ENCODE measurements at regions not wholly inside any gene's neighbourhood (a gene's known extent, or its start where the extent isn't known, plus 50 kb on each side); places are given as distances from the start of the nearest gene placed in this dataset.

DNA sequence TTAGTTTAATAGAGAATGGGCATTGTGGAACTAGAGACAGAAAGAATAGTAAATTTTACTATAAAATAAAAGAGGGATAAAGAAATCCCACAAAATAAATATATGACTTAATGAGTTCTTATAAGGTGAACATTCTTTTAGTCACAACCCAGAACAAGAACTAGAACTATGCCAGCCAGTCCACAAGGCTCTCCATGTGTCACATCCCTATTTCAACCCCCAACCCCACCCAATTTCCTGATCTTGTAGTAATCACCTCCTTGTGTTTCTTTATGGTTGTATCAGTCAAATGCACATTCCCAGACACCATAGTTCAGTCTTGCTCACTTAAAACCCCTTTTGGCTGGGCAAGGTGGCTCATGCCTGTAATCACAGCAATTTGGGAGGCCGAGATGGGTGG, 662.3 kb upstream of the CAMK1G start:
- DNase-seq, result no peak

DNA sequence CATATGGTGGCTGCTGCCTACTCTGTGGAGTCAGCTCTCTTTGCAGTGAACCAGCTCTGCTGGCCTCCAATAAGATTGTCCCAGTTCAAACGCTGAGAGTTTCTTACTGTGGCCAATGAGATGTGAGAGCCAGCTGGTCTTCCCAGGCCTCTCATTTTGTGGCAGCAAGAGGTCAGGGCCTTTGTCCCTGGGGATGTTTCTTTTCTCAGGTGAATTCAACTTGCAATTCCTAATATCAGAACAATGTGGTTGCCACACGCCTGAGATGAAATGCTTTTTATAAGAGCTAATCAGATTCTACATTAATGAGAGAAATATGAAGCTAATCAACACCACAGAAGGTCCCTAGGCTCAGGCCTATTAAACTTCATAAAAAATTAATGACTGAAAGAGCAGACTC, 660.1 kb upstream of the CAMK1G start:
- DNase-seq, result no peak

DNA sequence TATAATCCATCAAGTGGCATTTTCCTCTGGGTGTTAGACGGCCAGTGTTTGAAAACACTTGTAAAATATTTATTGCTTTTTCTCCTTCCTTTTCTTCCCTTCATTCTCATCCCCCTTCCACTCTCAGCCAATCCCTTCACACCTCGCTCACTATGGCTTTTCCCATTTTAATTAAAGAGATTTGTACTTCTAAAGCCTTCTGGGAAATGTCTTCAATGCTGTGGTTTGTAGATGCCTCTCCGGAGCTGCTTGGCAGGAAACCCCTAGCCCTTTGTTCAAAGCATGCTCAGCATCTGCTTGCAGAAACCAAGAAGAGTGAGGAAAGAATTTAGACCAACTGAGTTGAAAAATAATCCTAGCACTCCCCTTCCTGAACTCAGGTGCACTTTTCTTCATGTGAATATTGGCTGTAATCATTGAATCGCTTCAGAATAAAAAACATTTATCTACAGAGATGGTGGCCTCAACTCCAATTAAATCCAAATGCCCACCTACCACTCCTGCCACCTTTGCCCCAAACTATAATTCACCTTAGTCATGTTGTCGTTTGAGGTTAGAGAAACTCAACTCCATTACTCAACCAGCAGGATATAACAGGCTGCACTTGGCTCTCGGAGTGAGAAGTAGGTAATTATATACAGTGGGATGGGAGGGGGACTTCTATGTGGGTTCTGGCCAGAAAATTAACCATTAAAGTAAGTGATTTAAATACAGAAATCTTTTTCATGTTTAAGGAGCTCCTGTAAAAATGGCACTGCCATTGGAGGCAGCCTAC, 659.4 kb upstream of the CAMK1G start:
- DNase-seq, result no peak

DNA sequence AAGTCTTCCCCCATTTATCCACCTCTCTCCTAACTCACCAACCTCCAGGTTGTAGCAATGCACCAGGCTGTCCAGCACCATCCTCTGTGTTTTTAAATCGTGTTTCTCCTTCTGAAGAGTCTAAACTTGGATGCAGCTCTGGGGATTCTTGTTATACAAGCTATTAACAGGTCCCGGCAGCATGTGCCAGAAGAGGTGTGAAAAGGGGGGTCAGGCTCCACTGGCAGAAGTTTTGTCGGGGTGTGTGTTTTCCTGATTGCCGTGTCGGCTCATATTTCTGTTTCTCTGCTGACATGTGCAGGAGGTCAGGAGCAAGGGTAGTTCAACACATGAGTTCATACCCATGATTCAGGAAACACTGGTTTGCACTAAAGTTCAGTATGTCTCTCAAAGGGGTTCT, 658.6 kb upstream of the CAMK1G start:
- no peak for DNase-seq

DNA sequence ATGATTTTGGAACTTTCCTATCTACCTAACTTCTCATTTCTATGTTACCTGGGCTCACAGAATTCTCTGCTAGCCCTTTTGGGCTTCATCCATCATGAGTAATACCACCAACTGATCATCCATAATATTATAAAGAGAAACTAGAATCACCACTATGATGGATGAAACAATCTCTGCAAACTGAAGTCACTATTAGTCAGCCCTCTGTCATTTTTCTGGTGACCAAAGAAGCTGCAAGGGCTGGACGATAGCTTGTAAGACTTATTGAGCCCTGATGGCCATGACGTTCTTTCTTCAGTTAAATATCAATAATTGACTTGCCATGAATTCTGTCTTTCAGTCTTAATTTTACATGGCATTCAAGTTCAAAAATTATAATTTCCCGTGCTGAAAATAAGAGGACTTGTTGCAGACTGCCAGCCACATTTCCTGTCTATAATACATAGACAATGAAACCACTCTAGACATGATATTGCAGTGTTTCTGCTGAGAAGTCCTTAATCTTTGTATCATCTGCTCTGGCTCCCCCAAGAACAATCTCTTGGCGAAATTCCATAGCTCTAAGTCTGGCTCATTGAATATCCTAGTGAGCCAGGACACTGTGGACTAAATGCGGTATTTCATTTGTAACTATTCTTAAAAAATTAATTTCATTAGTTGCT, 655.0 kb upstream of the CAMK1G start:
- DNase-seq, result no peak

DNA sequence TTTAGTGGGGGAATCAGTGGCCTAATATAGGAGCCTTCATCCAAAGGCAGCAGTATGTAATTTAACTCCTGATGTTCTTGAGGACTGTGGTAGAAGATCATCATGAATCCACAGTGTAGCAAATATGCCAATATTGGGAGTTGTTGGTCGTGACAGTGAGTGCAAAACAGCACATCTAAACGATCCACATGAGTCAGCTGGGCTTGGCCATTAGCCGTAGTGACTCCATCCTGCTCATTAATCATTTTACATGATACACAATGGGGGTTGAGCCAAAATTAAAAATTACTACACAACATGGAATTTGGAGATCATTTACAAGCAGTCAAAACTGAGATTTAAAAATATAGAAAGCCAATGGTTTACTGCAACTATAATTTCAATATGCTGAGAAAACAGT, 653.9 kb upstream of the CAMK1G start:
- DNase-seq, result no peak

DNA sequence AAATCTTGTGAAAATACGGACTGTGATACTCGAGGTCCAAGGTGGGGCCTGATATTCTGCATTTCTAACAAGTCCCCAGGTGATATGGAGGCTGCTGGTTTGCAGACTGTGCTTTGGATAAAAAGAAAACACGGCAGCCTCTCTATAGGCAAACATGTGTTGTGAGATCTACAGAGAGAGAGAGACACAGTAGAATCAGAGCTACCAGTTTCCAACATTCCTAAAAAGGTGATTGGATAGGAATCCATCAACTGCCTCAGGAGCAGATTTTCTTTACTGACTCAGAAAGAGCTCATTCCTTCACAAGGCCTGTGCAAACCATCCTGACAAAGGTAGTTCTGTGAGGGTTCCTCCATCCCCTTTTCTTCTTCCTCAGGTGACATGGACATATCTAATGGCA, 651.6 kb upstream of the CAMK1G start:
- DNase-seq, result no peak

DNA sequence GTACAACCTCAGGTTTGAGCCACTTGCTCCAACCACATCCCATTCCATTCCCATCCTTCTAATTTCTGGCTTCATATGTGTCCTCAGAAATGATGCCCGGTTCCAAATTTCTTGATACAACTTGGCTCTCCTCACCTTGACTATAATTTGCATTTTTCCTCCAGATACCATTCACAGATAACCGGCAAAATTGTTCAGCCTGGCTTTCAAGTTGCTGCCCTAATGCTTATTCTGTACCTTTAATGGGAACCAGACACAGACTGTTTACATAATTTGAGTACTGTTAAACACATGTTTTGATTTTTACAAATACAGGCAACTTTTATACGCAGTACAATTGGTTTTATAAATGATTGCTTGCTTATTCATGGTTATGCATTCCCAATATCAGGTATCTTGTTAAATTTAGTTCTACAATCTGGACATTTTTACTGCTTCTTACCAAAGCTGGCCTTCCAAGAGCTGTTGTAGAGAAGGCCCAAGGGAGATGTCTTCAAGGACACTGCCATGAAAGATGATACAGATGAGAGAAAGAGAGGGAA, 649.5 kb upstream of the CAMK1G start:
- DNase-seq, result no peak

DNA sequence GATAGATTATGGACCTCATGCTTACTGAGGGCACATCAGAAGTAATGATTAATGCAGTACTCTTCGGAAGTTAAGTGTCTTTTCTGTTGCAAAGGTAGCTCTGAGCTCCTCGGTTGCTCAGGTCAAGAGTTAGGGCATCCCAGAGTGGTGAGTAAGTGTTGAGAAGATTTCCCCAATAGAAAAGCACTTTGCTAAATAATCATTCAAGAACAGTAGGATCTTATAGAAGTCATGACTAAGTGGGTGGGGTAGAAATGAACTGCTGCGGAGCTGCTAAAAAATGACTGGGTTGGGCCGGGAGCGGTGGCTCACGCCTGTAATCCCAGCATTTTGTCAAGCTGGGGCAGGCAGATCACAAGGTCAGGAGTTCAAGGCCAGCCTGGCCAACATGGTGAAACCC, 648.6 kb upstream of the CAMK1G start:
- DNase-seq, result no peak

DNA sequence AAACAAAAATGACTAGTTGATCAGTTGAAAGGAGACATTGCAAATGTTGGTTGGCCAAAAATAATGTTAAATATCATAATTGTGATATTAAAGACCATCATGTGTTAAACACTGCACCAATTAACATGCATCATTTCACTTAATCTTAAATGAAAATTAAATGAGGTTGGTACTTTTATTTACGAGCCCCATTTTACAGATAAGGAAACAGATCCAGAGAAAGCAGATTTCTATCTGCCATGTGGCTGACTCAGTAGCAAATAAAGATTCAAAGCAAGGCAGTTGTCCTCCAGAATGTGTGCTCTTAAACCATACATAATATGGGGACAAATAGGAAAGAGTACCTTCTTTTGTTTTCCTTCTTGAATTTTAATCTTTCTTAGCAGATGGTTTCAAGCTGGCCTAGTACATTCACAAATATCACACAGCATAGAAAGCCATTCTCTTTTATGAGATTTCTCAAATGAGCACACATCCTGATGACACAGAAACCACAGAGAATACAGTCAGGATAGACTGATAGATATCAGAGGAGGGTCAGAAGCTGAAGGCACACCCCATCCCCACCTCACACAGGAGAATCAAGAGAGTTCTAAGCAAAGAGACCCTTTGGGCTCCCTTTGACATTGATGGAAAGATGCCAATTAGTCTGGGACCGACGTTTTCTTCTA, 647.9 kb upstream of the CAMK1G start:
- no peak for DNase-seq

DNA sequence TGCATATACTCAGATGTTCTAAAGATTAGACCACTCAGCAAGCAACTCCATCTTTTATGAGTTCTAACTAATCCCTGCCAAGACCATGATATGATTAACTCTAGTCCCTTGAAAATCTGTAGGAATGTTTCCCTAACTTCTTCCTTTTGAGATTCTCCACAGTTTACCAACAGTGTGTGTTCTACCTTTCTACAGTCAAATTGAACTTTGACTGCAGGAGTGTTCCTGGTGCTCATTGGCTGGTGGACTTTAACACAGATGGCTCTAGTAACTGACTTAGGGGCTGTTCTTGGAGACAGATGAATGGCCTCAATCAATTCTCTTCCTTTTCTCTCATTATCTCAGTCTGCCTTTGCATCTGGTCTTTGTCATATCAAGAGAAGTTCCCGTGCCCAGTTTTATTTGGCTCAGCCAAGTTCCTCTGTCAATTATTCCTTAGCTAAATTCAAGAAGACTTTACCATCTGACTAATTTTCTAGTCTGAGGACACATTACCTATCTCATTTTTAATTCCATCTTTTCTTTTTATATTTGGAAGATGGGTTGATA, 643.9 kb upstream of the CAMK1G start:
- no peak for DNase-seq

DNA sequence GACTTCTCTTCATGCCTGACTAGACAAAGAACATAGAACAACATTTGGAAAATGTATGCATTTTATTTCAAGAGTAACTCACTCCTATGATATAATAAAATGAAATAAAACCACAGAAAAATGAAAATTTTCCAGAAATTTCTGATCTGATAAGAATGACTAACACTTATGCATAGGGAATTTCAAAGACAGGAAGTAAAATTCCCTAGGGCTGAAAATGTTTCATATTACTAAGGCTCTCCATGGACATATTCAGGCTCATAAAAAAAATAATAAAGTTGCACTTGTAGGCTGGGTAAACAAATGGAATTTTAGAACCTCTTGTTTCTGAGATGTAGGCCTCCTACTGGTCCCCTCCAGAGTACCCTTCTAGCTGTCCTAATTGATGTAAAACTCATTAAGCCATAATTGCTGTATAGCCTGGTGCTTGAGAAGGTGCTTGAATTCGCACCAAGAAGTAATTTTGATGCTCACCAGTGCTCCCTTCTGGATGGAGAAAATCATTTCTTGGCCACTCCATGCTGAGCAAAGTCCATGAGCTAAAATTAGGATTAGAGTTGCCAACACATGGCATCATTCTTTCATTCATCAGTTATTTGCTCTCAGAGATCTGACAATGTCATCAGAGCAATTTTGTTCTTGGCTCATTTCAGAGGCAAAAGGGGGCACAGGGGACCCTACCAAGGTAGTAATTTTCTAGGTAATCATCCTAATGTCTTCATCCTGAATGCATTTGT, 641.0 kb upstream of the CAMK1G start:
- DNase-seq, result no peak

DNA sequence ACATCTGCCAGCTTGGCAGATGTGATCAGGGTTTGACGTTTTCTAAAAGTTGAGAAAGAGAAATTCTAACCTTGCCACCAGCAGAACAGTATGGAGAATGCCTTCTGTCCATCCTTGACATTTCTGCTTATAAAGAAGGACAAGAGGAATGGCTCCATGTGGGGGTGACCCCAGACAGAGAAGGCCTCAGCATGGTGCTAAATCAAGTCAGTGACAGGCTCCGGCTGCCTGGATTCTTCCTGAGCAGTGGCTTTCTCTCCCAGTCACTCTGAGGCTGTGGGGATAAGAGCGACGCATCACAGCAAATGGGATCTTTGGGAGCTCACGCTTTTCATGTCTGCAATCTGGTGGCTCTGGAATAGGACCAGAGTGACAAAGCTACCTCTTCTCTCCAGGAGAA, 640.2 kb upstream of the CAMK1G start:
- DNase-seq, result no peak

DNA sequence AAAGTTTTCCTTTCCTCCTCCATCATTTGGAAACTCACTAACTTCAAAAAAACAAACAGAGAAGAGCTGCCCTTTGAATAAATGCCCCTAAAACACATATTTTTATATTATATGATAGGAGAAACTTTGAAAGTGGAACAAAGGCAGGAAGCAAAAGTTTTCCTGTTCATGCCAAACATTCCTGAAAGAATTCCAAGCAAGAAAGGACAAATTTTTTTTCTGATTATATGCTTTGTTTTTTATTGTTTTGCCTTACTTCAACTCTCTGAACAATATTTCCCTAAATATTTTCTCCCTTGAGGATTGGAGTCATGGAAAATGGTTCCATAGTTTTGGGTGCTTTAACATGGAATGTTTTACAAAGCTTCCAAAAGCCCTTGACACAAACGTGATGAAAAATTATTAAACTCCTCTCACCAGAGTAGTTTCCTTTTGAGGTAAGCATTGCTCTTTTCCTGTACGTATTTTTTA, 638.5 kb upstream of the CAMK1G start:
- DNase-seq, result no peak

DNA sequence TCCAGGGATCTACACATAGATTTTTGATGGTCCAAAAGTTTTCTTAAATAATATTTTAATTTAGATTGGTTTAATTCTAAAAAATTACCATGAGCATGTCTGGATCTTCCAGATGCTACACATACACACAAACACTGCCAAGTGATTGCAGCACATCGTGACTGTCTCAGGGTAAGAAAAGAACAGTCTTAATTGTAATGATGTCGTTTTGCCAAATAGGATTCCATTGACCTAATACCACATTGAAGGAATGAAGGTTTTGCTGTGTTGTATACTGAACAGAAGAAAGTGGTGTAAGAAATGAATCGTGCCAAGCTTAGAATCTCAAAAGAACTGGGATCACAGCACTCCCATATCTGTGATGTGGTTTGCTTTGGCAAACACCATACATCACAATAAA, 633.3 kb upstream of the CAMK1G start:
- DNase-seq, result no peak

DNA sequence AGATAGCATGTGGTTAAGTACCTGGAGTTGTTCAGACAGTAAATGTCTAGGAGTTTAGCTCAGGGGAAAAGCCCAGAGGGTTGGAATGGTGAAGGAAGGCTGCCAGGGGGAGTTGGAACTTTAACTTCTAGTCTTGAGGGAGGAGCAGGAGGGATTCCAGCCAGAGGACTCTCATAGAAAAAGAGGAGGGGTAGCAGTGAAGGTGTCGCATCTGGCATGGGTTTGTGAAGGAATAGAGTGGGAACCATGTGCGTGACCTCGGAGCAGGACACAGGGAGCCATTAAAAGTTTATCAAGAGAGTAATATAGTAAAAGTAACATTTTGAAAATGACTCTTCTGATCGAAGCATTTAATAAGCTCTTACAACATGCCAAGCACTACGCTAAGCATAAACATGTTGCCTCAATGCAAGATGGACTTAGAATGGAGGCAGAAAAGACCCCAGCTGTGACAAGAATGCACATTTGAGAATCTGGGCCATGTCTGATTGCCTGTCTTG, 632.4 kb upstream of the CAMK1G start:
- no peak for DNase-seq

DNA sequence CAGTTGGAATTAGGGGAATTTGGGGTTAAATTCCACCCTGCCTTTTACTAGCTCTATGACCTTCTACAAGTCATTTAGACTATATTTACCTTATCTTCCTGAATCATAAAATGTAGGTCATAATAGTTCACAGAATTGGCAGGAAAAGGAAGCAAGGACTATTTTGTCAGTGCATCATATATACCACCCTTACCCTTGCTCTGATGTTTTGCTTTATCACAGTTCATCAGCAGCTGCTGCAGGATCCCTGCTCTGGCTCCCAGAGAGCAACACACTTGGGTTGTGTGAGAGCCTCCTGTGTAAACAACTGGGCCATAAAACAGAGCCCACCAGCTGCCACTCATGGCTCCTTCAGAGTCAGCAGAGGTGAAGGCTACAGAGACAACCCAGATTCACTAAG, 631.6 kb upstream of the CAMK1G start:
- no peak for DNase-seq

DNA sequence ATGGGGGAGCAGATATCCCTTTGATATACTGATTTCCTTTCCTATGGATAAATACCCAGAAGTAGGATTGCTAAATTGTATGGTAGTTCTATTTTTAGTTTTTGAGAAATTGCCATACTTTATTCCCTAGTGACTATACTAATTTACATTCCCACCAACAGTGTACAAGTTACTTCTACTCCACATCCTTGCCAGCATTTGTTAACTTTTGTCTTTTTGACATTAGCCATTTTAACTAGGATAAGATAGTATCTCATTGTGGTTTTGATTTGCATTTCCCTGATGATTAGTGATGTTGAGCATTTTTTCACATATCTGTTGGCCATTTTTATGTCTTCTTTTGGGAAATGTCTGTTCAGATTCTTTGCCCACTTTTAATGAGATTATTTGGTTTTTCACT, 620.6 kb upstream of the CAMK1G start:
- DNase-seq, result no peak

DNA sequence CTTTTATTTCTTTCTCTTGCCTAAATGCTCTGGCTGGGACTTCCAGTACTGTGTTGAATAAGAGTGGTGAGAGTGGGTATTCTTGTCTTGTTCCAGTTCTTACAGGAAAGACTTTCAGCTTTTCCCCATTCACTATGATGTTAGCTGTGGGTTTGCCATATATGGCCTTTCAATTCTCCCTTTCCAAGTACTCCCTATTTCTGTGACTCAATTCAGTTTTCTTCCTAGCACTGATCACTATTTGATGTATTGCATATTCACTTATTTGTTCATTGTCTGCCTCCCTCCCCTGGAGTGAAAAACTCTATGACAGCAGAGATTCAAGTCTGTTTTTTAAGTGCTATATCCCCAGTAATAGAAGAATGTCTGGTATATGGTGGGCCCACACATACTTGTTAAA, 618.2 kb upstream of the CAMK1G start:
- DNase-seq, result no peak

DNA sequence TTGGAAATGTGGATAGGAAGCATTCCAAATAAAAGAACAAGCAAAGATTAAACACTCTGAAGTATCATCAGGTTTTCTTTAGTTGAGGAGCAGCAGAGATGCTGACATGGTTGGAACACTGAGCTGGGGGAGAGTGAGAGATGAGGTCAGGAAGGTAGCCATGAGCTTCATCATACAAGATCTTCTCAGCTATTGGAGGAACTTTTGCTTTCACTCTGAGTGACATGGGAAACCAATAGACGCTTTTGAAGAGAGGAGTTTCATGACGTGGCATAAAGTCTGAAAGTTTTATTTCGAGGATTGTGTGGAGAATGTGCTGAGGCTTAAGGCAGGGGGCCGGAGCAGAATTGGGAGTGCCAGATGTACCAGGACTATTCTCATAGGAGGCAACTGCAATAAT, 616.2 kb upstream of the CAMK1G start:
- no peak for DNase-seq

DNA sequence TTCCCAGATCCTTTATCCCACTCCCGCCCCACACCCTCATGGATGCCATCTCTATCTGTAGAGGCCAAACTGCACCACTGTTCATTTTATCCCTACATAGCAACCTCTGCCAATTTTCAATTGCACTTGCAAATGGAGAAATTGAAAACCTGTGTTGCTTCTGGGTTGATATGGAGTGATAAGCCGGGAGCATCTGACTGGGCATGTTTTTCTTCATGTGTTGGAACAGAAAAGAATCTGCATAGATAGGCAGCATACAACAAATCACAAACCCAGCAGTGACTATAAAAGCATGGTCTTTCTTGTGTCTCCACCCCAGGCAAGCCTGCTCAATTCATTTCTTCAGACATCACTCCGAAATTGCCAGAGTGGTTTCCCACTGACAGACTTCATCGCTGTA, 608.8 kb upstream of the CAMK1G start:
- no peak for DNase-seq

DNA sequence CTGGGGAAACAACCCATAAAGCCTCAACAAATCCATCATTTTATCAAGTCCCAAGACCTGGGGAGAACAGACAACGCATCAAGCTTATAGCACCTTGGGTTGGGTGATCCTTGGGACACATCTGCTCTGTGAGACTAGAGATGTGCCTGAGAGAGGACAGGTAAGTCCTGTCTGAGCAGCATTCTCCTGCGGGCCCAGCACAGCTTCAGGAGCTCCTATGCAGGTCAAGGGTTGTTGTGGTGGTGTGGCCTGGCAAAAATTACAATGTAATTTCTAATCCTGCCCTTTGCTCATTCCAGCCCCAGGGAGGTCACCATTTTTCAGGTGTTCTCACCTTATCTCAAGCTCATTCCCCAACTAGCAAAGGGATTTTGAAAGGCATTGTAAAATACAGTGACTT, 608.1 kb upstream of the CAMK1G start:
- no peak for DNase-seq

DNA sequence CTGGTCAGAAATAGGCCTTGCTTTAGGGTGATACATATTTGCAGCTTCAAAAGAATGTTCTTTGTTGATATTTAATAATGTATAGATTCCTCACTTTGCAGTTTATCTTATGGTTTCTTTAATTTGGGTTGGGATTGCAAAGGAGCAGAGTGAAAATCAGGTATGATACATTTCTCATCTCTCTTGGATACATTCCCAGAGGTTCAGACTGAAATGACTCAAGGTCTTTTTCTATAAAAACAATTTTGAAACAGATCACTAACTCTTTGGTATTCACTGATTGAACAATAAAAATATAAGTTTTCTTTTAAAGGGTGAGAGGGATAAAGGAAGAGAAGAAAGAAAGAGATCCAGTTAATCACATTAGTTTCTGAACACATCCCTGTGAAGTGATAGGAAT, 606.5 kb upstream of the CAMK1G start:
- DNase-seq, result no peak
